NB4 (cell line): ENCODE measurements at regions not wholly inside any gene's neighbourhood (a gene's known extent, or its start where the extent isn't known, plus 50 kb on each side); places are given as distances from the start of the nearest gene placed in this dataset.
"Not testable (repeated sequence)": the region's sequence is repeated elsewhere in the genome, so short reads cannot be mapped to it uniquely, and the experiment has no call there.

Experiments
- DNase-seq: peaks from one replicate; pipeline ENCODE4 v3.0.0; 2010; ENCODE audit warnings: low read depth
- H3K4me3 ChIP-seq: one replicate; pipeline ENCODE4 v1.5.1; 2011; ENCODE audit warnings: mild to moderate bottlenecking, low read depth, low read length, moderate library complexity
- MYC ChIP-seq: IDR thresholded peaks from 2 replicates; pipeline ENCODE4 v1.6.1; 2011; ENCODE audit warnings: low read depth, low read length
- POLR2A ChIP-seq: IDR thresholded peaks from 2 replicates; pipeline ENCODE4 v1.6.1; 2011; ENCODE audit warnings: mild to moderate bottlenecking; ENCODE audit not compliant: insufficient read length; ENCODE audit errors: extremely low read depth
- TF ChIP-seq, protein P1 (sequence below): IDR thresholded peaks from one replicate; pipeline ENCODE4 v1.5.1; 2012; ENCODE audit warnings: low read depth, low read length
- TF ChIP-seq, protein P2 (sequence below): IDR thresholded peaks from 2 replicates; pipeline ENCODE4 v1.6.1; 2011; ENCODE audit warnings: low read depth, low read length

DNA sequence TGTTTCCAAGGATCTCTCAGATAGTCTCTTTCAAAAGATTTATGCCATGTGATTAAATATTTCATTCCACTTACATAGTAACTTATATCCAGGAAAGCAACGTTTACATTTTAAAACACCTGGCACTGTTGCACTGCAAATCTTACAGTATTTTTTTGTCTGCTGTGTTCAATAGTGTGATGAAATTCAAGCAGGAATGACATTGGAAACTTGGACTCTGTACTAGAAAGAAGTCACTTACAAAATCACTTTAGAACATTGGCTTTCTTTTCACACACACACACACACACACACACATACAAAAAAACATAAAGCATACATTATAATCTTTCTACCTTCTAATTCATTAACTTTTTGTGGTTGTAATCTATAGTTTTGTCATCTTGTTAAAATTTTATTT is 66.2 kb upstream of the USP15 start:
- TF ChIP-seq POLR2A (no peak), MYC (no peak)
- TF ChIP-seq, protein P1, sequence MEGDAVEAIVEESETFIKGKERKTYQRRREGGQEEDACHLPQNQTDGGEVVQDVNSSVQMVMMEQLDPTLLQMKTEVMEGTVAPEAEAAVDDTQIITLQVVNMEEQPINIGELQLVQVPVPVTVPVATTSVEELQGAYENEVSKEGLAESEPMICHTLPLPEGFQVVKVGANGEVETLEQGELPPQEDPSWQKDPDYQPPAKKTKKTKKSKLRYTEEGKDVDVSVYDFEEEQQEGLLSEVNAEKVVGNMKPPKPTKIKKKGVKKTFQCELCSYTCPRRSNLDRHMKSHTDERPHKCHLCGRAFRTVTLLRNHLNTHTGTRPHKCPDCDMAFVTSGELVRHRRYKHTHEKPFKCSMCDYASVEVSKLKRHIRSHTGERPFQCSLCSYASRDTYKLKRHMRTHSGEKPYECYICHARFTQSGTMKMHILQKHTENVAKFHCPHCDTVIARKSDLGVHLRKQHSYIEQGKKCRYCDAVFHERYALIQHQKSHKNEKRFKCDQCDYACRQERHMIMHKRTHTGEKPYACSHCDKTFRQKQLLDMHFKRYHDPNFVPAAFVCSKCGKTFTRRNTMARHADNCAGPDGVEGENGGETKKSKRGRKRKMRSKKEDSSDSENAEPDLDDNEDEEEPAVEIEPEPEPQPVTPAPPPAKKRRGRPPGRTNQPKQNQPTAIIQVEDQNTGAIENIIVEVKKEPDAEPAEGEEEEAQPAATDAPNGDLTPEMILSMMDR, result no peak
- TF ChIP-seq, protein P2, sequence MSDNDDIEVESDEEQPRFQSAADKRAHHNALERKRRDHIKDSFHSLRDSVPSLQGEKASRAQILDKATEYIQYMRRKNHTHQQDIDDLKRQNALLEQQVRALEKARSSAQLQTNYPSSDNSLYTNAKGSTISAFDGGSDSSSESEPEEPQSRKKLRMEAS, result no peak
- H3K4me3 ChIP-seq, result no peak overlapping the region
- no peak for DNase-seq

DNA sequence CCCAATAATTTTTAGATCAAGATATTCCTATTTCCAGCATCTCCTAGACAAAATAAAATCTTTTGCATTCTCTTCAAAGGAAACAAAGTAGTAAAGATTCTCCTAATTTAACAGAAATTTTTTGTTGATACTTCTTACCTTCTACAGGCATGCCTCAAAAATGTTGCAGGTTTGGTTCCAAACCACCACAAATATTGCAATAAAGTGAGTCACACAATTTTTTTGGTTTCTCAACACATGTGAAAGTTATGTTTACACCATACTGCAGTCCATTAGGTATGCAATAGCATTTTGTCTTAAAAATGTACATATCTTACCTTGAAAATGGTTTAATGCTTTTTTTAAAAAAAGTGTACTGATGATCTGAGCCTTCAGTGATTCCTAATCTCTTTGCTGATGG is 65.6 kb upstream of the USP15 start:
- TF ChIP-seq, protein P2, result no peak
- TF ChIP-seq, protein P1, result no peak
- TF ChIP-seq POLR2A, result no peak
- TF ChIP-seq MYC, result no peak
- no peak for DNase-seq
- no peak overlapping the region for H3K4me3 ChIP-seq

DNA sequence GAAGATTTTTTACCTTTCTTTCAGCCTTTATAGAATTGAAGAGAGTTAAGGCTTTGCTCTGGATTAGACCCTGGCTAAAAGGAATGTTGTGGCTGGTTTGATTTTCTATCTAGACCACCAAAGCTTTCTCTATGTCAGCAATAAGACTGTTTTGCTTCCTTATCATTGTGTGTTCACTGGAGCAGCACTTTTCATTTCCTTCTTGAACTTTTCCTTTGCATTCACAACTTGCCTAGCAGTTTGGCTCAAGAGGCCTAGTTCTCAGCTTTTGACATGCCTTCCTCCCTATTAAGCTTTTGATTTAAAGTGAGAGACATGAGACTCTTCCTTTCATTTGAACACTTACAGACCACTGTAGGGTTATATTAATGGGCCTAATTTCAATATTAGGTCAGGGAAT is 64.1 kb upstream of the USP15 start:
- no peak for TF ChIP-seq POLR2A
- no peak for TF ChIP-seq MYC
- TF ChIP-seq, protein P2, result no peak
- TF ChIP-seq, protein P1, result no peak
- H3K4me3 ChIP-seq, result no peak overlapping the region
- no peak for DNase-seq

DNA sequence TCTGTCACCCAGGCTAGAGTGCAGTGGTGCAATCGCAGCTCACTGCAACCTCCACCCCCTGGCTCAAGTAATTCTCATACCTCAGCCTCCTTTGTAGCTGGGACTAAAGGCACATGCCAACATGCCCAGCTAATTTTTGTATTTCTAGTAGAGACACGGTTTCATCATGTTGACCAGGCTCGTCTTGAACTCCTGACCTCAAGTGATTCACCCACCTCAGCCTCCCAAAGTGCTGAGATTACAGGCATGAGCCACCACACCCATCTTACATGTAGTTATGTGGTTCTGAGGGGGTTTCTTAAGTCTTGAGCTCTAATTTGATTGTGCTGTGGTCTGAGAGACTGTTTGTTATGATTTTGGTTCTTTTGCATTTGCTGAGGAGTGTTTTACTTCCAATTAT is 57.3 kb upstream of the USP15 start:
- not testable (repeated sequence) for H3K4me3 ChIP-seq, DNase-seq

DNA sequence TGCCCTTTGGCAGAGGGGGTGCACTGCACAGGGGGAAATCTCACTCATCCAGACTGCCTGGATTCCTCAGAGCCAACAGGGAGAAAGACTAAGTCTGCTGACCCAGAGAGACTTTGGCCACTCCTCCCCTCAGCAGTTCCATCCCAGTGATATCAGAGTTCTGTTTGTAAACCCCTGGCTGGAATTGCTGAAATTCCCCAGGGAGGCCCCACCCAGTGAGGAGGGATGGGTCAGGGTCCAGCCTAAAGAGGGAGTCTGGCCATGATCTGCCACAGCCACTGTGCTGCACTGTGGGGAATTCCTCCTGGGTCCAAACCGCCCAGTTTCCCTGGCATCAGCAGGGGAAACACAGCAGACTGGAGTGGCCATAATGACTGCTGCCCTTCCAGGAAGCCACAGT is 54.9 kb upstream of the USP15 start:
- H3K4me3 ChIP-seq, result no peak overlapping the region
- TF ChIP-seq POLR2A (no peak), MYC (no peak)
- TF ChIP-seq, protein P2, result no peak
- TF ChIP-seq, protein P1, result no peak
- no peak for DNase-seq

DNA sequence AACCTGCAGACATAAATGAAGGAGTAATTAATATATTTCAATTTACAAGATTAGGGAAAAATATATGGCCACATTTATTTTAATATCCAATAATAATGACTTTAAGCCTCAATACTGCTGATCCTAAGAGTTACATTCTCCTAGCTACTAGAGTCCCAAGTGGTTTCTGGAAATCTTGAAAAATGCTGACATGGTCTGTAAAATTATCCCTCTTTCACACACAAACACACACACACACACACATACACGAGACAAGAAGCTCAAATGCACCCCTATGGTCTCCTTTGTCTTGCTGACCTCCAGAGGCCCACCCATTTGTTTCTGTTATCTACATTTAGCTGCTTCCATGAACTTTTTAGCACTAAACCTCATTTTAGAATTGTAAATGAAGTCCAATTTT is 53.0 kb upstream of the USP15 start:
- DNase-seq, result no peak

More for the DNA sequence above, 53.0 kb upstream of the USP15 start:
- H3K4me3 ChIP-seq, result no peak overlapping the region
- TF ChIP-seq, protein P1, result no peak
- TF ChIP-seq, protein P2, result no peak
- TF ChIP-seq POLR2A (no peak), MYC (no peak)
